Esophagus squamous epithelium (tissue), 5 donors: ENCODE measurements at regions not wholly inside any gene's neighbourhood (a gene's known extent, or its start where the extent isn't known, plus 50 kb on each side); places are given as distances from the start of the nearest gene placed in this dataset.
A peak's percentile ranks its signal among the peaks of the same experiment; 100 is the strongest.

Experiments used
- DNase-seq: peaks from one replicate; lab custom pipeline; 2025; lab: John Stamatoyannopoulos, UW
- H3K27ac ChIP-seq, 4 donors: fragments of 200-600 bp; sonication (generic); one replicate each; pipeline ENCODE4 v1.5.1; 2016 to 2019; ENCODE audit warnings: mild to moderate bottlenecking in 1 of 4
- H3K27me3 ChIP-seq, 4 donors: fragments of 200-600 bp; sonication (generic); 1 replicate in 3 of 4; 2 replicates in 1 of 4; pipeline versions ENCODE4 v1.5.1 to v1.6.0; 2017 to 2021; ENCODE audit warnings: antibody characterized with exemption in 1 of 4
- H3K36me3 ChIP-seq, 3 donors: fragments of 200-600 bp; sonication (generic); one replicate each; pipeline ENCODE4 v1.5.1; 2016 to 2019
- H3K4me1 ChIP-seq, 3 donors: fragments of 200-600 bp; sonication (generic); one replicate each; pipeline ENCODE4 v1.5.1; 2017 to 2019
- H3K4me3 ChIP-seq, 4 donors: fragments of 200-600 bp; sonication (generic); 1 replicate in 3 of 4; 2 replicates in 1 of 4; pipeline ENCODE4 v1.5.1; 2016 to 2019; ENCODE audit warnings: mild to moderate bottlenecking in 2 of 4, moderate library complexity in 1 of 4
- H3K9me3 ChIP-seq, 3 donors: fragments of 200-600 bp; sonication (generic); one replicate each; pipeline ENCODE4 v1.5.1; 2016 to 2019
- CTCF ChIP-seq, 6 experiments: fragments of 450-650 bp in 4 of 6; fragments of 200-600 bp in 2 of 6; sonication (generic) in 2 of 6; IDR thresholded peaks; one replicate each; pipeline ENCODE4 v1.5.1; 2016 to 2019; ENCODE audit warnings: antibody characterized with exemption in 6 of 6, mild to moderate bottlenecking in 4 of 6, moderate library complexity in 4 of 6
- POLR2A ChIP-seq, 4 donors: fragments of 450-650 bp; IDR thresholded peaks; one replicate each; pipeline ENCODE4 v1.6.1; 2017; ENCODE audit warnings: antibody characterized with exemption in 4 of 4, mild to moderate bottlenecking in 4 of 4, moderate library complexity in 3 of 4
- WGBS, 2 donors: methylation state at CpG; one replicate each; pipeline ENCODE4 v1.1.5; 2018; 5-methylcytosine and 5-hydroxymethylcytosine counted together
- intact Hi-C: fragments of 100-400 bp; cut with DNase I; formaldehyde crosslinking; loops from one replicate; pipeline ENCODE4 v1.15.0; 2022
- donor health status: DM: yes; HTN: yes; CAD: no.

- TF ChIP-seq POLR2A (IDR thresholded peaks at IDR 0.05), result no peak
- TF ChIP-seq CTCF (IDR thresholded peaks at IDR 0.05), result no peak
- no peaks in the 10 kb centered on the region for H3K36me3 ChIP-seq
- intact Hi-C loops, result no loop called here
Measured at GRCh38 chr18:60861575-60861974, 471.7 kb upstream of the CDH20 start.

GRCh38 chr18:60862988-60863387, 470.2 kb upstream of the CDH20 start:
- Histone ChIP-seq H3K27ac (no peak overlapping the region), H3K4me1 (peaks cover 0 to 13% (median 0%) of the 10 kb centered on the region in 3 donors), H3K4me3 (no peak overlapping the region), H3K9me3 (no peaks in the 10 kb centered on the region), H3K36me3 (no peaks in the 10 kb centered on the region), H3K27me3 (no peaks in the 10 kb centered on the region)
- 75 to 81% methylated on average over 3 of the region's 3 CpGs for WGBS, 2 donors
- TF ChIP-seq CTCF (IDR thresholded peaks at IDR 0.05), result no peak
- TF ChIP-seq POLR2A (IDR thresholded peaks at IDR 0.05), result no peak
- intact Hi-C loops, result no loop called here
- DNase-seq, result no peak

More at GRCh38 chr18:60861575-60861974, 471.7 kb upstream of the CDH20 start:
- no peak overlapping the region for H3K4me3 ChIP-seq
- peaks cover 0 to 13% (median 0%) of the 10 kb centered on the region in 3 donors for H3K4me1 ChIP-seq
- H3K27ac ChIP-seq, result no peak overlapping the region
- no peaks in the 10 kb centered on the region for H3K27me3 ChIP-seq
- DNase-seq, result no peak
- no peaks in the 10 kb centered on the region for H3K9me3 ChIP-seq

GRCh38 chr18:60865801-60866200, 467.4 kb upstream of the CDH20 start:
- Histone ChIP-seq H3K4me1 (peaks cover 0 to 20% (median 0%) of the 10 kb centered on the region in 3 donors), H3K27ac (peak overlapping the region in 2 of 4 donors; percentile 29 to 39), H3K4me3 (no peak overlapping the region), H3K36me3 (no peaks in the 10 kb centered on the region), H3K27me3 (no peaks in the 10 kb centered on the region), H3K9me3 (no peaks in the 10 kb centered on the region)
- intact Hi-C loops, result no loop called here
- TF ChIP-seq CTCF (IDR thresholded peaks at IDR 0.05) (no peak), POLR2A (IDR thresholded peaks at IDR 0.05) (no peak)
- no peak for DNase-seq
- 30 to 50% methylated on average over 2 of the region's 2 CpGs for WGBS, 2 donors

- intact Hi-C loops, result no loop called here
- no peak overlapping the region for H3K27ac ChIP-seq
- TF ChIP-seq POLR2A (IDR thresholded peaks at IDR 0.05), result no peak
- TF ChIP-seq CTCF (IDR thresholded peaks at IDR 0.05), result no peak
- no peaks in the 10 kb centered on the region for H3K9me3 ChIP-seq
- WGBS, 2 donors, result 33 to 50% methylated on average over 2 of the region's 2 CpGs
- no peak overlapping the region for H3K4me3 ChIP-seq
- H3K36me3 ChIP-seq, result no peaks in the 10 kb centered on the region
- no peak for DNase-seq
- peaks cover 0 to 25% (median 0%) of the 10 kb centered on the region in 3 donors for H3K4me1 ChIP-seq
- no peaks in the 10 kb centered on the region for H3K27me3 ChIP-seq
Measured at GRCh38 chr18:60870261-60871153, 462.7 kb upstream of the CDH20 start.

- 79 to 81% methylated on average over 3 of the region's 3 CpGs for WGBS, 2 donors
- Histone ChIP-seq H3K4me1 (peaks cover 0 to 16% (median 0%) of the 10 kb centered on the region in 3 donors), H3K27me3 (no peaks in the 10 kb centered on the region), H3K27ac (no peak overlapping the region), H3K4me3 (no peak overlapping the region), H3K36me3 (no peaks in the 10 kb centered on the region), H3K9me3 (no peaks in the 10 kb centered on the region)
- DNase-seq, result no peak
- intact Hi-C loops, result no loop called here
- no peak for TF ChIP-seq POLR2A (IDR thresholded peaks at IDR 0.05)
- no peak for TF ChIP-seq CTCF (IDR thresholded peaks at IDR 0.05)
Measured at GRCh38 chr18:60872434-60872833, 460.8 kb upstream of the CDH20 start.
